OCI-LY7 (cell line): ENCODE measurements at regions not wholly inside any gene's neighbourhood (a gene's known extent, or its start where the extent isn't known, plus 50 kb on each side); places are given as distances from the start of the nearest gene placed in this dataset.

ENCODE experiments used
- BruUV-seq: library from RNA; stranded (reverse); fragments of 400-500 nt; replicated peaks from 2 replicates; lab custom pipeline; 2021; lab: Mats Ljungman, UMichigan
- CTCF ChIA-PET: fragments of 300-600 bp; sonication (Branson Sonifier 250); formaldehyde crosslinking; loops from one replicate; lab custom pipeline; 2022; ENCODE audit warnings: antibody characterized with exemption; ENCODE audit not compliant: unreplicated experiment; lab: Charles Lee
- POLR2A ChIA-PET: fragments of 300-600 bp; sonication (Branson Sonifier 250); formaldehyde crosslinking; loops from one replicate; lab custom pipeline; 2022; ENCODE audit warnings: antibody characterized with exemption; lab: Charles Lee
- DNase-seq: peaks from one replicate; pipeline ENCODE4 v3.0.0-alpha.2; 2015; ENCODE audit warnings: low spot score
- H2AFZ ChIP-seq: fragments of 200-600 bp; sonication (generic), shearing (Covaris generic); 2 replicates; pipeline ENCODE4 v1.6.1; 2014; ENCODE audit warnings: mild to moderate bottlenecking, antibody characterized with exemption, low read length, moderate library complexity
- H3K27ac ChIP-seq: fragments of 200-600 bp; sonication (generic); 2 replicates; pipeline ENCODE4 v1.5.1; 2014; ENCODE audit warnings: mixed run types, low read depth, mild to moderate bottlenecking, moderate library complexity, low read length, inconsistent platforms; ENCODE audit not compliant: poor library complexity, severe bottlenecking
- H3K36me3 ChIP-seq: fragments of 200-600 bp; sonication (generic); 2 replicates; pipeline ENCODE4 v1.6.1; 2014; ENCODE audit warnings: mild to moderate bottlenecking, antibody characterized with exemption, low read length, moderate library complexity, mixed read lengths; ENCODE audit not compliant: insufficient read depth
- H3K4me1 ChIP-seq: fragments of 200-600 bp; sonication (generic); 2 replicates; pipeline ENCODE4 v1.5.1; 2014; ENCODE audit warnings: mild to moderate bottlenecking, low read length; ENCODE audit not compliant: insufficient read depth, poor library complexity, severe bottlenecking
- H3K4me2 ChIP-seq: fragments of 200-600 bp; sonication (generic); 2 replicates; pipeline ENCODE4 v1.6.1; 2014; ENCODE audit warnings: mild to moderate bottlenecking, low read length
- H3K4me3 ChIP-seq: fragments of 200-600 bp; sonication (generic); 2 replicates; pipeline ENCODE4 v1.5.1; 2014; ENCODE audit warnings: mild to moderate bottlenecking, low read depth, low read length; ENCODE audit not compliant: poor library complexity, severe bottlenecking
- H3K79me2 ChIP-seq: fragments of 200-600 bp; sonication (generic); 2 replicates; pipeline ENCODE4 v1.6.1; 2016; ENCODE audit warnings: low read depth, mild to moderate bottlenecking, low read length, moderate library complexity, mixed read lengths; ENCODE audit not compliant: insufficient read depth
- H3K9me2 ChIP-seq: fragments of 200-600 bp; sonication (generic); 2 replicates; pipeline ENCODE4 v1.6.1; 2016; ENCODE audit warnings: mild to moderate bottlenecking, low read length, mixed read lengths; ENCODE audit not compliant: insufficient read depth
- H3K9me3 ChIP-seq: fragments of 200-600 bp; sonication (generic); 2 replicates; pipeline ENCODE4 v1.6.1; 2014; ENCODE audit warnings: mild to moderate bottlenecking, mixed run types, low read length, mixed read lengths
- H4K20me1 ChIP-seq: fragments of 200-600 bp; sonication (generic); 2 replicates; pipeline ENCODE4 v1.6.1; 2014; ENCODE audit warnings: mild to moderate bottlenecking, antibody characterized with exemption, low read length, moderate library complexity, mixed read lengths; ENCODE audit not compliant: insufficient read depth
- CTCF ChIP-seq: fragments of 200-600 bp; sonication (generic); conservative IDR thresholded peaks from 2 replicates; pipeline ENCODE4 v1.5.1; 2014; ENCODE audit warnings: mild to moderate bottlenecking, antibody characterized with exemption, low read length, moderate library complexity, mixed read lengths
- EZH2phosphoT487 ChIP-seq: fragments of 200-600 bp; sonication (generic); IDR thresholded peaks from 2 replicates; pipeline ENCODE4 v1.6.1; 2018; ENCODE audit warnings: low read depth, borderline replicate concordance, mild to moderate bottlenecking, mixed run types, antibody characterized with exemption, low read length, moderate library complexity, mixed read lengths
- intact Hi-C: fragments of 100-400 bp; cut with micrococcal nuclease; formaldehyde crosslinking; loops from one replicate; pipeline ENCODE4 v1.10.0; 2022; ENCODE audit not compliant: unreplicated experiment

- no peaks in the 10 kb centered on the region for H3K9me3 ChIP-seq
- H3K4me3 ChIP-seq, result no peak overlapping the region
- no peaks in the 10 kb centered on the region for H3K4me1 ChIP-seq
- H3K4me2 ChIP-seq, result no peak overlapping the region
- H2AFZ ChIP-seq, result no peak overlapping the region
- POLR2A ChIA-PET, result no interaction called here
- H3K36me3 ChIP-seq, result no peaks in the 10 kb centered on the region
- H3K79me2 ChIP-seq, result no peaks in the 10 kb centered on the region
- intact Hi-C loops, result no loop called here
- H4K20me1 ChIP-seq, result no peaks in the 10 kb centered on the region
- H3K27ac ChIP-seq, result no peak overlapping the region
- CTCF ChIA-PET, result no interaction called here
- TF ChIP-seq EZH2phosphoT487, result no peak
- no peak for TF ChIP-seq CTCF
- no peaks in the 10 kb centered on the region for H3K9me2 ChIP-seq
- BruUV-seq, result no TSS peak
- DNase-seq, result no peak
Observed at GRCh38 chr22:27110665-27111451, 453.5 kb downstream of the MIAT start.

GRCh38 chr22:27111796-27112672 lies 454.6 kb downstream of the MIAT start:
- Histone ChIP-seq H4K20me1 (no peaks in the 10 kb centered on the region), H3K9me3 (no peaks in the 10 kb centered on the region), H3K9me2 (no peaks in the 10 kb centered on the region), H2AFZ (no peak overlapping the region), H3K27ac (no peak overlapping the region), H3K4me3 (no peak overlapping the region), H3K4me2 (no peak overlapping the region), H3K36me3 (no peaks in the 10 kb centered on the region), H3K79me2 (no peaks in the 10 kb centered on the region), H3K4me1 (no peaks in the 10 kb centered on the region)
- POLR2A ChIA-PET, result no interaction called here
- DNase-seq, result no peak
- CTCF ChIA-PET, result no interaction called here
- no TSS peak for BruUV-seq
- TF ChIP-seq EZH2phosphoT487, result no peak
- TF ChIP-seq CTCF, result no peak
- intact Hi-C loops, result no loop called here

GRCh38 chr22:27113211-27113635 lies 455.8 kb downstream of the MIAT start:
- ChIA-PET POLR2A (no interaction called here), CTCF (no interaction called here)
- no peak overlapping the region for H3K4me2 ChIP-seq
- TF ChIP-seq EZH2phosphoT487 (no peak), CTCF (no peak)
- no peak for DNase-seq
- no peaks in the 10 kb centered on the region for H3K79me2 ChIP-seq
- H3K9me2 ChIP-seq, result no peaks in the 10 kb centered on the region
- no peaks in the 10 kb centered on the region for H3K9me3 ChIP-seq
- H3K4me3 ChIP-seq, result no peak overlapping the region
- BruUV-seq, result no TSS peak
- H2AFZ ChIP-seq, result no peak overlapping the region
- no peaks in the 10 kb centered on the region for H4K20me1 ChIP-seq
- no peaks in the 10 kb centered on the region for H3K4me1 ChIP-seq
- no peak overlapping the region for H3K27ac ChIP-seq
- intact Hi-C loops, result no loop called here
- H3K36me3 ChIP-seq, result no peaks in the 10 kb centered on the region
